HepG2 (cell line): ENCODE measurements at regions not wholly inside any gene's neighbourhood (a gene's known extent, or its start where the extent isn't known, plus 50 kb on each side); places are given as distances from the start of the nearest gene placed in this dataset.

Experiments
- ATF7 ChIP-seq, 2 experiments: fragments of 450-650 bp in 1 of 2; sonication (generic) in 1 of 2; formaldehyde crosslinking in 1 of 2; IDR thresholded peaks; 2 replicates each; pipeline versions ENCODE4 v1.4.0 to v1.6.1; 2016 to 2020; ENCODE audit warnings: antibody characterized with exemption in 1 of 2, mild to moderate bottlenecking in 1 of 2, missing genetic modification reagents in 1 of 2
- CHCHD3 ChIP-seq: sonication (generic); formaldehyde crosslinking; IDR thresholded peaks from 2 replicates; pipeline ENCODE4 v1.8.0; 2022; ENCODE audit warnings: mild to moderate bottlenecking, missing genetic modification reagents, moderate library complexity
- GABPA ChIP-seq, 2 experiments: IDR thresholded peaks; 2 replicates each; pipeline ENCODE4 v1.6.1; 2011 to 2016; ENCODE audit warnings: low read depth in 2 of 2, low read length in 1 of 2, missing biosample characterization in 1 of 2, missing genetic modification characterization in 1 of 2
- HNF4G ChIP-seq, 2 experiments: sonication (generic) in 1 of 2; formaldehyde crosslinking in 1 of 2; IDR thresholded peaks; 2 replicates each; pipeline versions ENCODE4 v1.4.0 to v1.6.1; 2011 to 2020; ENCODE audit warnings: borderline replicate concordance in 2 of 2, low read depth in 2 of 2, mild to moderate bottlenecking in 2 of 2, low read length in 1 of 2, missing genetic modification reagents in 1 of 2, moderate library complexity in 1 of 2
- KDM1A ChIP-seq: IDR thresholded peaks from 2 replicates; pipeline ENCODE4 v1.6.1; 2016; ENCODE audit warnings: missing compliant biosample characterization
- KLF13 ChIP-seq: sonication (generic); formaldehyde crosslinking; IDR thresholded peaks from 2 replicates; pipeline ENCODE4 v1.4.0; 2020; ENCODE audit warnings: mild to moderate bottlenecking, missing genetic modification reagents
- MEF2D ChIP-seq: sonication (generic); formaldehyde crosslinking; IDR thresholded peaks from 2 replicates; pipeline ENCODE4 v1.5.1; 2020; ENCODE audit warnings: mild to moderate bottlenecking, missing genetic modification reagents
- NFKB2 ChIP-seq: sonication (generic); formaldehyde crosslinking; IDR thresholded peaks from 2 replicates; pipeline ENCODE4 v1.4.0; 2020; ENCODE audit warnings: missing genetic modification reagents, borderline replicate concordance
- PRDM10 ChIP-seq: sonication (generic); formaldehyde crosslinking; IDR thresholded peaks from 2 replicates; pipeline ENCODE4 v1.4.0; 2020; ENCODE audit warnings: low read depth, missing genetic modification reagents
- PRMT3 ChIP-seq: sonication (generic); formaldehyde crosslinking; IDR thresholded peaks from 2 replicates; pipeline ENCODE4 v1.8.1; 2022; ENCODE audit warnings: low read depth, mild to moderate bottlenecking, moderate library complexity, missing genetic modification reagents, borderline replicate concordance
- RBM22 ChIP-seq: fragments of 200-400 bp; formaldehyde crosslinking; optimal IDR thresholded peaks from 2 replicates; pipeline ENCODE3; 2017; ENCODE audit warnings: mild to moderate bottlenecking, low read length, moderate library complexity
- SP1 ChIP-seq, 2 experiments: fragments of 450-650 bp in 1 of 2; sonication (generic) in 1 of 2; formaldehyde crosslinking in 1 of 2; IDR thresholded peaks; 2 replicates each; pipeline versions ENCODE4 v1.4.0 to v1.6.1; 2016 to 2020; ENCODE audit warnings: missing genetic modification reagents in 1 of 2
- TAF1 ChIP-seq: sonication (generic); formaldehyde crosslinking; IDR thresholded peaks from 2 replicates; pipeline ENCODE4 v1.4.0; 2020; ENCODE audit warnings: missing genetic modification reagents
- TFAP4 ChIP-seq: sonication (generic); IDR thresholded peaks from 2 replicates; pipeline ENCODE4 v1.6.1; 2016; ENCODE audit warnings: low read depth, borderline replicate concordance
- TOE1 ChIP-seq: sonication (generic); formaldehyde crosslinking; IDR thresholded peaks from 2 replicates; pipeline ENCODE4 v1.4.0; 2020; ENCODE audit warnings: mild to moderate bottlenecking, missing genetic modification reagents
- ZNF17 ChIP-seq: sonication (generic); formaldehyde crosslinking; IDR thresholded peaks from 2 replicates; pipeline ENCODE4 v1.5.0; 2020; ENCODE audit warnings: mild to moderate bottlenecking, missing genetic modification reagents
- ZNF260 ChIP-seq: sonication (generic); formaldehyde crosslinking; IDR thresholded peaks from 2 replicates; pipeline ENCODE4 v1.4.0; 2020; ENCODE audit warnings: missing genetic modification reagents, low read depth, mild to moderate bottlenecking, borderline replicate concordance
- ZNF263 ChIP-seq: sonication (generic); formaldehyde crosslinking; IDR thresholded peaks from 2 replicates; pipeline ENCODE4 v1.4.0; 2020; ENCODE audit warnings: missing genetic modification reagents
- ZNF792 ChIP-seq: IDR thresholded peaks from 2 replicates; pipeline ENCODE4 v1.6.1; 2016
- ZNF883 ChIP-seq: sonication (generic); formaldehyde crosslinking; IDR thresholded peaks from 2 replicates; pipeline ENCODE4 v1.5.1; 2020; ENCODE audit warnings: mild to moderate bottlenecking, missing genetic modification reagents; ENCODE audit errors: not compliant biosample characterization

GRCh38 chr16:31700530-31701388, 172.8 kb upstream of the ZNF267 start (continued):
- TF ChIP-seq ATF7 (IDR thresholded peaks at IDR 0.05) (peak; percentile 47; the same call in 1 of the 2 replicates), ATF7 (CRISPR knock-in tag; IDR thresholded peaks at IDR 0.05) (peak; percentile 34; the same call in 1 of the 2 replicates), ZNF263 (CRISPR knock-in tag) (no peak), TFAP4 (peak; percentile 27; the same call in 1 of the 2 replicates), HNF4G (IDR thresholded peaks at IDR 0.05; ENCODE audit: borderline replicate concordance, low read depth, low read length) (peak; percentile 25; the same call in 1 of the 2 replicates), HNF4G (CRISPR knock-in tag; IDR thresholded peaks at IDR 0.05; ENCODE audit: borderline replicate concordance, low read depth) (peak; percentile 75), RBM22 (peak; percentile 82), ZNF260 (CRISPR knock-in tag) (no peak), GABPA (IDR thresholded peaks at IDR 0.05; ENCODE audit: low read depth, low read length) (peak; percentile 75), GABPA (CRISPR knock-in tag; IDR thresholded peaks at IDR 0.05; ENCODE audit: low read depth) (peak; percentile 91), SP1 (IDR thresholded peaks at IDR 0.05) (no peak), SP1 (CRISPR knock-in tag; IDR thresholded peaks at IDR 0.05) (peak; percentile 59; the same call in 1 of the 2 replicates), CHCHD3 (CRISPR knock-in tag) (peak; percentile 70; the same call in 1 of the 2 replicates), PRDM10 (CRISPR knock-in tag) (no peak), ZNF17 (no peak), KDM1A (CRISPR knock-in tag) (no peak), ZNF883 (CRISPR knock-in tag) (peak; percentile 89), NFKB2 (peak; percentile 93; the same call in 1 of the 2 replicates), MEF2D (CRISPR knock-in tag) (peak; percentile 25; the same call in 1 of the 2 replicates), PRMT3 (CRISPR knock-in tag) (no peak; the same call in 1 of the 2 replicates), ZNF792 (CRISPR knock-in tag) (peak; percentile 69; the same call in 1 of the 2 replicates), TOE1 (CRISPR knock-in tag) (no peak), KLF13 (CRISPR knock-in tag) (peak; percentile 83; the same call in 1 of the 2 replicates), TAF1 (CRISPR knock-in tag) (peak; percentile 91)
